ENCODE measurements at regions not wholly inside any gene's neighbourhood (a gene's known extent, or its start where the extent isn't known, plus 50 kb on each side); places are given as distances from the start of the nearest gene placed in this dataset.
"Not testable (repeated sequence)": the region's sequence is repeated elsewhere in the genome, so short reads cannot be mapped to it uniquely, and the experiment has no call there.

DNA sequence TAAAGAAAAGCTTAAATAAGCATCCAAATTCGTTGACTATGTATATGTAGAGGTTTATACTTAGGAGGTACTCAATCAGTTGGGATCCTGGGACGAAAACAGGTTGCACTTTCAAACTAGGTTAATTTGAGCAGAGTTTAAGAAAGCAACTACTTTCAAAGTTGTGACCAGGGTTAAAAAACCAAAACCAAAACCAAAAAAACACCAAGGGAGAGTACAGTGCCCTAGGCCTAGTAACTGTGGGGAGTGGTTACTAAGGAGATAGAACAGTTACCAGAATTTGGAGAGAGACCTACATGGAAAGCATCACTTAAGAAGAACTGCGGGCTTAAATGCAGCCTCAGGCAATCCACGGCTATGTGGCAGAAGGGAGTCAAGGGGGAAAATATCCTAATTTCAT, 148.3 kb downstream of the JRKL start:
- intact Hi-C loops (cut with DNase I) = no loop called here
- Histone ChIP-seq H3K4me1 (no peaks in the 10 kb centered on the region), H3K27ac (no peak overlapping the region), H3K27me3 (no peaks in the 10 kb centered on the region), H3K9me3 (no peaks in the 10 kb centered on the region), H3K4me3 (no peak overlapping the region), H3K36me3 (no peaks in the 10 kb centered on the region)
- no peak for DNase-seq
- WGBS, 2 donors = 61 to 73% methylated on average over 4 of the region's 4 CpGs
- TF ChIP-seq, protein P1, sequence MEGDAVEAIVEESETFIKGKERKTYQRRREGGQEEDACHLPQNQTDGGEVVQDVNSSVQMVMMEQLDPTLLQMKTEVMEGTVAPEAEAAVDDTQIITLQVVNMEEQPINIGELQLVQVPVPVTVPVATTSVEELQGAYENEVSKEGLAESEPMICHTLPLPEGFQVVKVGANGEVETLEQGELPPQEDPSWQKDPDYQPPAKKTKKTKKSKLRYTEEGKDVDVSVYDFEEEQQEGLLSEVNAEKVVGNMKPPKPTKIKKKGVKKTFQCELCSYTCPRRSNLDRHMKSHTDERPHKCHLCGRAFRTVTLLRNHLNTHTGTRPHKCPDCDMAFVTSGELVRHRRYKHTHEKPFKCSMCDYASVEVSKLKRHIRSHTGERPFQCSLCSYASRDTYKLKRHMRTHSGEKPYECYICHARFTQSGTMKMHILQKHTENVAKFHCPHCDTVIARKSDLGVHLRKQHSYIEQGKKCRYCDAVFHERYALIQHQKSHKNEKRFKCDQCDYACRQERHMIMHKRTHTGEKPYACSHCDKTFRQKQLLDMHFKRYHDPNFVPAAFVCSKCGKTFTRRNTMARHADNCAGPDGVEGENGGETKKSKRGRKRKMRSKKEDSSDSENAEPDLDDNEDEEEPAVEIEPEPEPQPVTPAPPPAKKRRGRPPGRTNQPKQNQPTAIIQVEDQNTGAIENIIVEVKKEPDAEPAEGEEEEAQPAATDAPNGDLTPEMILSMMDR (IDR thresholded peaks at IDR 0.05) = no peak
- no peak for TF ChIP-seq POLR2A (IDR thresholded peaks at IDR 0.05)

DNA sequence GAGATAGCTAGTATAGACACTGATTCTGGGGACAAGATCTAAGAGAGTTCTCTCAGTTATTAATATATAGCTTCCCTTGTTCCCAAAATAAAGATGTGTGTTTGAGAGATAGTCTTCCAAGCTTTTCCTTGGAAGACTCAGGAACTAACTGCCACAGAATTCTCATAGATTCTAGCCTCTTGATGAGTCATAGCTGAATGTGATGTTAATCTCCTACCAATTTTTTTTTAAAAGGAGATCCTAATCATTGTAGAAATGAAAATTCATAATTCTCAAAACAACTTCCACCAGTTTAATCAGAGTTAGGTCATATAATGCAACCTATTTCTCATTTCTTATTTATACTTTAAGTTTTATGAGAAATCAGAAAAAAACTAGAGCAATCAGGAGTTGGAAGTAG, 148.8 kb downstream of the JRKL start:
- Histone ChIP-seq H3K9me3 (no peaks in the 10 kb centered on the region), H3K4me3 (no peak overlapping the region), H3K4me1 (no peaks in the 10 kb centered on the region), H3K27ac (no peak overlapping the region), H3K36me3 (no peaks in the 10 kb centered on the region), H3K27me3 (no peaks in the 10 kb centered on the region)
- DNase-seq = no peak
- intact Hi-C loops (cut with DNase I) = no loop called here
- TF ChIP-seq POLR2A (IDR thresholded peaks at IDR 0.05) = no peak
- TF ChIP-seq, protein P1 (IDR thresholded peaks at IDR 0.05) = no peak

DNA sequence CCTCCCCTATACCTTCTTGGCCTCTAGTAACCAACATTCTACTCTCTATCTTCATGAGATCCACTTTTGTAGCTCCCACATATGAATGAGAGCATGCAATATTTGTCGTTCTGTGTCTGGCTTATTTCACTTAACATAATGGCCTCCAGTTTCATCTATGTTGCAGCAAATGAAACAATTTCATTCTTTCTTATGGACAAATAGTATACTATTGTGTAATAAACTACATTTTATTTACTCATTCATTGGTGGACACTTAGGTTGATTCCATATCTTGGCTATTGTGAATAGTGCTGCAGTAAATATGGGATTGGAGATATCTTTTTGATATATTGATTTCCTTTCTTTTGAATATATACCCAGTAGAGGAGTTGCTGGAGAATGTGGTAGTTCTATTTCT, 151.1 kb downstream of the JRKL start:
- Histone ChIP-seq H3K27me3 (peaks cover 0 to 8% (median 0%) of the 10 kb centered on the region in 4 donors), H3K4me3 (no peak overlapping the region), H3K4me1 (no peaks in the 10 kb centered on the region), H3K27ac (no peak overlapping the region), H3K36me3 (no peaks in the 10 kb centered on the region), H3K9me3 (no peaks in the 10 kb centered on the region)
- WGBS, 2 donors = 85 to 100% methylated on average over 1 of the region's 1 CpG
- TF ChIP-seq POLR2A (IDR thresholded peaks at IDR 0.05) = no peak
- TF ChIP-seq, protein P1 (IDR thresholded peaks at IDR 0.05) = no peak
- no peak for DNase-seq
- intact Hi-C loops (cut with DNase I) = no loop called here

DNA sequence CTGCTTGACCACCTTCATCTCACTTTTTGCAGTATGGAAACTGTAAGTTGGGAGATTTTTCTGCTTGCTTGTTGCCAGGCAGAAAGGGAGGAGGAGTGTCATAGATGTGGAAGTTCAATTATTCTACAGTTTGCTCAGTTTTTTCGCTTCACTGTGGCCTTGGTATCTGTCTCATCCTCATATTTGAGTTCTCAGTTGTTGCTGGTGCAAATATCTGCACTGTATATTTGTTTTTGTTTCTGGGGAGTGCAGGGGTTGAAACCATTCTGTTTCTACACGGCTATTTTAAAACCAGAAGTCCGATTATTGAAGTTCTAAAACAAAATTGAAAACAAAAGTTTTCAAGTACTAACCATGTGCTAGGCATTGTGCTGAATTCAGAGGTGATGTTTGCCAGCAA, 153.4 kb downstream of the JRKL start:
- Histone ChIP-seq H3K4me3 (no peak overlapping the region), H3K4me1 (no peaks in the 10 kb centered on the region), H3K27me3 (peaks cover 0 to 8% (median 0%) of the 10 kb centered on the region in 4 donors), H3K9me3 (no peaks in the 10 kb centered on the region), H3K36me3 (no peaks in the 10 kb centered on the region), H3K27ac (no peak overlapping the region)
- no peak for DNase-seq
- TF ChIP-seq, protein P1 (IDR thresholded peaks at IDR 0.05) = no peak
- WGBS, 2 donors = 64 to 66% methylated on average over 3 of the region's 3 CpGs
- intact Hi-C loops (cut with DNase I) = no loop called here

DNA sequence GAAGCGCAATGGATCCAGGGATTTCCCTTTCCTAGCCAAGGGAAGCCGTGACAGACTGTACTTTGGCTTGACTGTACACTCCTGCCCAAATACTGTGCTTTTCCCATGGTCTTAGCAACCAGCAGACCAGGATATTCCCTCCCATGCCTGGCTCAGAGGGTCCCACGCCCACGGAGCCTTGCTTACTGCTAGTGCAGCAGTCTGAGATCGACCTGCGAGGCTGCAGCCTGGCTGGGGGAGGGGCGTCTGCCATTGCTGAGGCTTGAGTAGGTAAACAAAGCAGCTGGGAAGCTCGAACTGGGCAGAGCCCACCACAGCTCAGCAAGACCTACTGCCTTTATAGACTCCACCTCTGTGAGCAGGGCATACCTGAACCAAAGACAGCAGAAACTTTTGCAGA, 155.4 kb downstream of the JRKL start:
- H3K27me3 ChIP-seq; intact Hi-C loops (cut with DNase I); H3K9me3 ChIP-seq; H3K4me3 ChIP-seq; H3K27ac ChIP-seq; H3K36me3 ChIP-seq; H3K4me1 ChIP-seq; DNase-seq: not testable (repeated sequence)
- WGBS, 2 donors = 75 to 83% methylated on average over 1 to 2 of the region's 8 CpGs

DNA sequence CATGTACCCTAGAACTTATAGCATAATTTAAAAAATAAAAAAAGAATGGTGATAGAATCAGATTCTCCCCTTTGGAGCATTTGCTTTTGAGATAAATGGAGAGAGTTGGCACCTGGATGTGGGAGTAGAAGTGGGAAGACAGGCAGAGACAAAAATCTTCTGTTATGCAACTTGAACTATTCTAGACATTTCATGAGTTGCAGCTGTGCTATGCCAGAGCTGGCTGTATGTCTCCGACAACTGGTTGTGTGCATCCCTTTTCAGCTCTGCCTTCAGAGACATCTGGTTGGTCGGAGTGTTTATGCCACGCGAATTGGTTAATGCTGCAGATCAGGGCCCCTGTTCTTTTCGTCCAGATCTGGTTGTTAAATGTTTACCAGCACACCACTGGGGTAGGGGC, 161.3 kb downstream of the JRKL start:
- 71 to 78% methylated on average over 5 of the region's 5 CpGs for WGBS, 2 donors
- Histone ChIP-seq H3K4me1 (no peaks in the 10 kb centered on the region), H3K4me3 (no peak overlapping the region), H3K27ac (no peak overlapping the region), H3K27me3 (no peaks in the 10 kb centered on the region), H3K9me3 (no peaks in the 10 kb centered on the region), H3K36me3 (no peaks in the 10 kb centered on the region)
- no peak for TF ChIP-seq POLR2A (IDR thresholded peaks at IDR 0.05)
- TF ChIP-seq, protein P1 (IDR thresholded peaks at IDR 0.05) = no peak
- intact Hi-C loops (cut with DNase I) = no loop called here
- DNase-seq = no peak

Measured in esophagus squamous epithelium (tissue), 5 donors.